ENCODE measurements at regions not wholly inside any gene's neighbourhood (a gene's known extent, or its start where the extent isn't known, plus 50 kb on each side); places are given as distances from the start of the nearest gene placed in this dataset.

GRCh38 chr9:115956371-115956770 is 197.2 kb upstream of the PAPPA start:
- H4K20me1 ChIP-seq (ENCODE audit: insufficient read depth): no peaks in the 10 kb centered on the region
- H3K4me3 ChIP-seq (IDR thresholded peaks at IDR 0.05; ENCODE audit: insufficient read depth, low read depth, low read length): no peak overlapping the region
- no peaks in the 10 kb centered on the region for H3K4me1 ChIP-seq (ENCODE audit: low read depth, poor library complexity, severe bottlenecking)
- no peak overlapping the region for H2AFZ ChIP-seq (ENCODE audit: low read depth)
- no peak overlapping the region for H3K4me2 ChIP-seq
- no peak overlapping the region for H3K9ac ChIP-seq
- no peaks in the 10 kb centered on the region for H3K79me2 ChIP-seq (ENCODE audit: insufficient read depth, low read depth)
- H3K27ac ChIP-seq: no peak overlapping the region
- no peaks in the 10 kb centered on the region for H3K27me3 ChIP-seq (ENCODE audit: insufficient read depth, low read depth)
- H3K36me3 ChIP-seq (ENCODE audit: insufficient read depth): no peaks in the 10 kb centered on the region
- TF ChIP-seq CTCF (conservative IDR thresholded peaks at IDR 0.05; ENCODE audit: low read depth, low read length): no peak

- no peak for TF ChIP-seq CTCF (conservative IDR thresholded peaks at IDR 0.05; ENCODE audit: low read depth, low read length)
- Histone ChIP-seq H4K20me1 (ENCODE audit: insufficient read depth) (no peaks in the 10 kb centered on the region), H3K4me2 (no peak overlapping the region), H3K27ac (no peak overlapping the region), H2AFZ (ENCODE audit: low read depth) (no peak overlapping the region), H3K4me3 (IDR thresholded peaks at IDR 0.05; ENCODE audit: insufficient read depth, low read depth, low read length) (no peak overlapping the region), H3K4me1 (ENCODE audit: low read depth, poor library complexity, severe bottlenecking) (no peaks in the 10 kb centered on the region), H3K36me3 (ENCODE audit: insufficient read depth) (no peaks in the 10 kb centered on the region), H3K79me2 (ENCODE audit: insufficient read depth, low read depth) (no peaks in the 10 kb centered on the region), H3K27me3 (ENCODE audit: insufficient read depth, low read depth) (no peaks in the 10 kb centered on the region), H3K9ac (no peak overlapping the region)
Observed at GRCh38 chr9:115957585-115957984, 196.0 kb upstream of the PAPPA start.

- TF ChIP-seq CTCF (conservative IDR thresholded peaks at IDR 0.05; ENCODE audit: low read depth, low read length): no peak
- no peak overlapping the region for H2AFZ ChIP-seq (ENCODE audit: low read depth)
Observed at GRCh38 chr9:115964710-115965347, 188.8 kb upstream of the PAPPA start.

GRCh38 chr9:115966660-115967059 is 186.9 kb upstream of the PAPPA start:
- no peak overlapping the region for H3K4me2 ChIP-seq
- H4K20me1 ChIP-seq (ENCODE audit: insufficient read depth): no peaks in the 10 kb centered on the region
- H3K36me3 ChIP-seq (ENCODE audit: insufficient read depth): no peaks in the 10 kb centered on the region
- no peak overlapping the region for H2AFZ ChIP-seq (ENCODE audit: low read depth)
- no peaks in the 10 kb centered on the region for H3K79me2 ChIP-seq (ENCODE audit: insufficient read depth, low read depth)
- H3K27ac ChIP-seq: no peak overlapping the region
- no peak overlapping the region for H3K9ac ChIP-seq
- no peak overlapping the region for H3K4me3 ChIP-seq (IDR thresholded peaks at IDR 0.05; ENCODE audit: insufficient read depth, low read depth, low read length)
- no peaks in the 10 kb centered on the region for H3K4me1 ChIP-seq (ENCODE audit: low read depth, poor library complexity, severe bottlenecking)
- no peaks in the 10 kb centered on the region for H3K27me3 ChIP-seq (ENCODE audit: insufficient read depth, low read depth)
- no peak for TF ChIP-seq CTCF (conservative IDR thresholded peaks at IDR 0.05; ENCODE audit: low read depth, low read length)

More at GRCh38 chr9:115964710-115965347, 188.8 kb upstream of the PAPPA start:
- Histone ChIP-seq H3K4me3 (IDR thresholded peaks at IDR 0.05; ENCODE audit: insufficient read depth, low read depth, low read length) (no peak overlapping the region), H3K36me3 (ENCODE audit: insufficient read depth) (no peaks in the 10 kb centered on the region), H3K79me2 (ENCODE audit: insufficient read depth, low read depth) (no peaks in the 10 kb centered on the region), H3K4me2 (no peak overlapping the region), H3K27ac (no peak overlapping the region), H3K9ac (no peak overlapping the region), H4K20me1 (ENCODE audit: insufficient read depth) (no peaks in the 10 kb centered on the region), H3K4me1 (ENCODE audit: low read depth, poor library complexity, severe bottlenecking) (no peaks in the 10 kb centered on the region), H3K27me3 (ENCODE audit: insufficient read depth, low read depth) (no peaks in the 10 kb centered on the region)
